ENCODE measurements at regions not wholly inside any gene's neighbourhood (a gene's known extent, or its start where the extent isn't known, plus 50 kb on each side); places are given as distances from the start of the nearest gene placed in this dataset.

- DNase-seq: no peak
These were observed 477.8 kb upstream of the DCC start for GRCh38 chr18:51862051-51862715.

GRCh38 chr18:51864219-51864965 lies 475.6 kb upstream of the DCC start:
- DNase-seq: no peak

GRCh38 chr18:51865538-51865937 lies 474.5 kb upstream of the DCC start:
- no peak for DNase-seq

GRCh38 chr18:51867767-51868166 lies 472.2 kb upstream of the DCC start:
- no peak for DNase-seq

- no peak for DNase-seq
These were observed 461.3 kb upstream of the DCC start for GRCh38 chr18:51878724-51879123.

GRCh38 chr18:51879329-51879728 lies 460.7 kb upstream of the DCC start:
- DNase-seq: no peak

GRCh38 chr18:51881394-51881793 lies 458.6 kb upstream of the DCC start:
- DNase-seq: no peak

- no peak for DNase-seq
These were observed 456.0 kb upstream of the DCC start for GRCh38 chr18:51884039-51884438.

GRCh38 chr18:51890762-51891161 lies 449.2 kb upstream of the DCC start:
- DNase-seq: peak; percentile 82

GRCh38 chr18:51891876-51892275 lies 448.1 kb upstream of the DCC start:
- DNase-seq: no peak

GRCh38 chr18:51897884-51898283 lies 442.1 kb upstream of the DCC start:
- DNase-seq: no peak

- no peak for DNase-seq
These were observed 432.1 kb upstream of the DCC start for GRCh38 chr18:51907687-51908597.

GRCh38 chr18:51908598-51908944 lies 431.4 kb upstream of the DCC start:
- DNase-seq: no peak

GRCh38 chr18:51911584-51911983 lies 428.4 kb upstream of the DCC start:
- no peak for DNase-seq

GRCh38 chr18:51912381-51912780 lies 427.6 kb upstream of the DCC start:
- no peak for DNase-seq

- no peak for DNase-seq
These were observed 424.8 kb upstream of the DCC start for GRCh38 chr18:51915176-51915575.

GRCh38 chr18:51921862-51922261 lies 418.1 kb upstream of the DCC start:
- DNase-seq: no peak

GRCh38 chr18:51933903-51934302 lies 406.1 kb upstream of the DCC start:
- no peak for DNase-seq

- DNase-seq: no peak
These were observed 403.9 kb upstream of the DCC start for GRCh38 chr18:51936115-51936514.

- no peak for DNase-seq
These were observed 398.0 kb upstream of the DCC start for GRCh38 chr18:51941999-51942398.

- no peak for DNase-seq
These were observed 396.7 kb upstream of the DCC start for GRCh38 chr18:51943281-51943680.

- no peak for DNase-seq
These were observed 393.1 kb upstream of the DCC start for GRCh38 chr18:51946946-51947345.

- DNase-seq: no peak
These were observed 387.2 kb upstream of the DCC start for GRCh38 chr18:51952844-51953243.

GRCh38 chr18:51953521-51953920 lies 386.5 kb upstream of the DCC start:
- DNase-seq: peak; percentile 31
